ENCODE measurements at regions not wholly inside any gene's neighbourhood (a gene's known extent, or its start where the extent isn't known, plus 50 kb on each side); places are given as distances from the start of the nearest gene placed in this dataset.
"Not testable (repeated sequence)": the region's sequence is repeated elsewhere in the genome, so short reads cannot be mapped to it uniquely, and the experiment has no call there.

- DNase-seq (ENCODE audit: low read depth in 2 of 2) = no peak
These were observed 73.5 kb upstream of the MBNL1 start for GRCh38 chr3:152195206-152195605.

DNA sequence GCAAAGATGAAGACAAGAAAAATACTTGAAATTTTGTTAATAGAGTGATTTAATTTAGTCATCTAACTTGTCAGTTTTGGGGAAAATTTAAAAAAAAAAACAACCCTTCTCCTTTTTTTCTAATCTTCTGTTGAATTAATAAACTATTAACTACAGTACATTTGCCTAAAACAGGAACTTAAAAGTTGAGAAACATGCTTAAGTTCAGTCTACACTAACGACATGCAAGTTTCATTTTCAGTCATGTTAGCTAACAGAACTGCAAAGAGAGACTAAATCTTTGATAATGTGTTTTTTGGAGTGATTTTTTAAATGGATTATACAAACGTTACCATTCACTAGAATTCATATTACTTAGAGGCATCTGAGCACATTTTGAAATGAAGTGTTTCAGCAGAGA lies 71.9 kb upstream of the MBNL1 start:
- no peak for DNase-seq (ENCODE audit: low read depth in 2 of 2)

- no peak for DNase-seq (ENCODE audit: low read depth in 2 of 2)
These were observed 71.3 kb upstream of the MBNL1 start for GRCh38 chr3:152197451-152197850.

DNA sequence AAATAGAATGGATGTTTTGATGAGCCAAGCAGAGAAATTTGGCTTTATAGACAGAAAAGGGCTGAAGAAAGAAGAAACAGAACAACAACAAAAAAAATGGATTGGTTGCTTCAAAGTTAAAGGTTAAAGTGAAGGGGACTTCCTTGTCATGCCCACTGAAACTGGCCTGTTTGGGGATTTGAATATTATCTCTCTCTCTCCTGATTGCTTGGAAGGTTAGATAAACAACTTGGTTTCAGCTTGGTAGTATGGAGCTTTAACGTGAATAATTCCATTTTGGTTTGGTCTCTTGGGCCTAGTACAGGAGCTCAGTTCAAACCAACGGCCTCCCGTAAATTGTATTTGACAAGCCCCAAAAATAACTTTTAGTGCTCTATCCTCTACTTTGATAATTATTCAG lies 70.8 kb upstream of the MBNL1 start:
- no peak for DNase-seq (ENCODE audit: low read depth in 2 of 2)

GRCh38 chr3:152198665-152199064 lies 70.1 kb upstream of the MBNL1 start:
- no peak for DNase-seq (ENCODE audit: low read depth in 2 of 2)

- no peak for DNase-seq (ENCODE audit: low read depth in 2 of 2)
These were observed 69.5 kb upstream of the MBNL1 start for GRCh38 chr3:152199102-152199840.

GRCh38 chr3:152200476-152201420 lies 68.0 kb upstream of the MBNL1 start:
- DNase-seq (ENCODE audit: low read depth in 2 of 2) = no peak

DNA sequence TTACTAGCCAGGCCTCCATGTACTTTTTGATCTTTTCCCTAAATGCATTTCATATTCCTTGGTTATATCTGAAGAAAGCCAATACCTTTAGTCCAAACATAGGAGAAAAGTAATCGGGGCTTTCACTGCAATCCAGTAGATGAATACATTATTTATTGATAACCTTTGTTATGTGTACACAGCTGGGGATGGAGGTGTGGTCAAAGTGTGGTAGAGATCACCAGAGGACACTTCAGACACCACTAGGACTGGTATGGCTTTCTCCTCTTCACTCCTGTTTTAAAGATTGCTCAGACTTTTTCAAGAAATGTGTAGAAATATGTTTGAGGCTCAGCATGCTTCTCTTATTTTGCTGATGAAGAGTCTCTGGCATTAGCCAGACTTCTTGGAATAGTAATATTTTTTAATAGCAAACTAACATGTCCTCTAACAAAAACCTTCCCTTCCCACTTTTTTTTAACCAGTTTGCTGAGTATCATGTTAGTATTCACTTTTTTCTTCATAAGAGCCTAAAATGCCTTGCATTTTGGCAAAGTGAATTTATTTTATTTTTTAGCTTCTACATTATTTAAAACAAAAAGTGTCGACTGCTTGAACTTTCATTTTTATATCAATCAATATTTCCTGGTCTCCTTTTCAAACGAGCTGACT lies 65.6 kb upstream of the MBNL1 start:
- DNase-seq (ENCODE audit: low read depth in 2 of 2) = no peak

- no peak for DNase-seq (ENCODE audit: low read depth in 2 of 2)
These were observed 65.1 kb upstream of the MBNL1 start for GRCh38 chr3:152203652-152204051.

DNA sequence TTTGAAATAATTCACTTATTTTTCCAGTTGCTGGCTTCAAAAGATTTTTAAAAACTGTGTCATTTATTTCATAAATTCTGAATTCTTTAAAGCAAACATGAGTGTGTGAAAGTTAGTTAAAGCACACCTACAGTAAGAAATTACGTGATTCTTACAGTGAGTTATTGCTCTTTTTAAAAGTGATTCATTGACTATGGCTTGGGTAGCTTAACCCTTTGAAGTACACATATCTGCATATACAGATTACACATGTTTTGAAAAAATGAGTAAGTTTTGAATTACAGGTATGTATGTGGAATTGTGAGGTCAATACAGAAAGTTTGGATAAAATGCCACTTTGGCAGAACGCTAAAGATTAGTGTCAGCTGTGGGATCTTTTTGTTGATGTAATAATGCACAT lies 64.5 kb upstream of the MBNL1 start:
- no peak for DNase-seq (ENCODE audit: low read depth in 2 of 2)

- DNase-seq (ENCODE audit: low read depth in 2 of 2) = no peak
These were observed 63.6 kb upstream of the MBNL1 start for GRCh38 chr3:152205097-152205593.

- no peak for DNase-seq (ENCODE audit: low read depth in 2 of 2)
These were observed 62.4 kb upstream of the MBNL1 start for GRCh38 chr3:152206243-152206760.

DNA sequence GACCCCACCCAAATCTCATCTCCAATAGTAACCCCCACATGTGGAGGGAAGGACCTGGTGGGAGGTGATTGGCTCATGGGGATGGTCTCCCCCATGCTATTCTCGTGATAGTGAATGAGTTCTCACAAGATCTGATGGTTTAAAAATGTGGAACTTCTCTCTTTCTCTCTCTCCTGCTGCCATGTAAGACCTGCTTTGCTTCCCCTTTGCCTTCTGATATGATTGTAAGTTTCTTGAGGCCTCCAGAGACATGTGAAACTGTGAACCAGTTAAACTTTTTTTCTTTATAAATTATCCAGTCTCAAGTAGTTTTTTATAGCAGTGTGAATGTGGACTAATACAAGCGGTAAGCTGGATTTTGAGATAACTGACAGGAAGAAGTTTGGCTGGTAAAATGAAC lies 60.3 kb upstream of the MBNL1 start:
- DNase-seq (ENCODE audit: low read depth in 2 of 2) = no peak

DNA sequence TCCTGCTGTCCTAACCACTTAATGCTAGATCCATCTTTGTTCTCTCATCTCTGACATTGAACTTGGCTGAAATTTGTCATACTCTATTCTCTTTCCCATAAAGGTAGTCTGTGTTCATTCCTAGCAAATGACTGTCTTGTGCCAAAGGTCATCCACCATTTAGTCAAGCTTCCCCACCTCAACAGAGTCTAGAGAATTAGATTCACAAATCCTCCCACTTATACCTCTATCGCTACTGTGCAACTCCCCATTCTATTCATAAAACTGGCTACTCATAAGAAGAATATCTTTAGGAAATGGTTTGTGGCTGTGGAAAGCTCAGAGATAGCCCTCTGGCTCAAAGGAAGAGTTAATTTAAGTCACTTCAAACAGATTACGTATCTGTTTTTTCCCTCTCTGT lies 59.7 kb upstream of the MBNL1 start:
- no peak for DNase-seq (ENCODE audit: low read depth in 2 of 2)

DNA sequence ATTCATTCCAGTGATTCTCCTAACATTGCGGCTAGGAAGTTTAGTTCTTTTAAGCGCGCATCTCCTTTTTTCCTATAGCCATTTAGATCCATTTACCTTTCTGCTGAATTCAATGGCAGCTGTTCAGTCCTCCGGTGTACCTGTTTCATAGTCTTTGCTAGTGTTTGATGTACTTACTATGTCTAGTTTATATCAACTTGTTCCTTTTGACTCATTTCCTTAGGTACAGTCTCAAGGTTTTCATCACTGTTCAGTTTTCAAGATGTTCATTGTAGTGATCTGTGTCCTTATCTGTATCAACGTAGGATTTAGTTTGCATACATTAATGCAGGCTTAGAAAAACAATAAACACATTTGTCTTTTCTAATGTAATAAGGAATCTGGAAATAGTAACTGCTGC lies 59.0 kb upstream of the MBNL1 start:
- DNase-seq (ENCODE audit: low read depth in 2 of 2) = no peak

DNA sequence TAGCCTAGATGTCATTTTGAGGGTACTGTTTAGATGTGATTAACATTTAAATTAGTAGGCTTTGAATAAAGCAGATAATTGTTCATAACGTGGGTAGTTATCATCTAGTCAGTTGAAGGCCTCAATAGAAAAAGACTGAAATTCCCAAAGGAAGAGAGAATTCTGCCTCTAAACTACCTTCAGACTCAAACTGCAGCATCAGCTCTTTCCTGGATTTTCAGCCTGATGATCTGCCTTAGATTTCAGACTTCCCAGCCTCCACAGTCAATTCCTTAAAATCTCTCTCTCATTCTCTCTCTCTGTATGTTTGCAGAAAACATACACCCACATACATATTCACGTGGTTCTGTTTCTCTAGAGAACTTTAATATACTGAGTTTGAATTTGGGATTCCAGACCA lies 58.0 kb upstream of the MBNL1 start:
- DNase-seq (ENCODE audit: low read depth in 2 of 2) = no peak

DNA sequence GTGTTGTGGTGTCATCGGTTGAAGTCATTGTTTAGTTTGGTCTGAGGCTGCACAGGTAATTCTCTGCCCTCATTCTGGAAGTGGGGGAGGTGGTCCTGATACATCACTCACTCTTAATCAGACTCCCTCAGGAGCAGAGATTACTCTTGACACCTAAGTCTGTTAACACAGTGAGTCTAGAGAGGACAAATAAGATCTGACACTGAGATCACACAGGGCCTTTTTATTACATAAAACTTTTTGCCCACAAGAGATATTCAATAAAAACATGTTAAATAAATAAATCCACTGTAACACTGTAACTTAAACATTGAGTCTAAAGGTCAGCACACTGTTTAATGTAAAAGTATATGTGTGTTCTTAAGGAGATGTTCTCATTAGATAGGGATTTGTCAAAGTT lies 57.1 kb upstream of the MBNL1 start:
- no peak for DNase-seq (ENCODE audit: low read depth in 2 of 2)

DNA sequence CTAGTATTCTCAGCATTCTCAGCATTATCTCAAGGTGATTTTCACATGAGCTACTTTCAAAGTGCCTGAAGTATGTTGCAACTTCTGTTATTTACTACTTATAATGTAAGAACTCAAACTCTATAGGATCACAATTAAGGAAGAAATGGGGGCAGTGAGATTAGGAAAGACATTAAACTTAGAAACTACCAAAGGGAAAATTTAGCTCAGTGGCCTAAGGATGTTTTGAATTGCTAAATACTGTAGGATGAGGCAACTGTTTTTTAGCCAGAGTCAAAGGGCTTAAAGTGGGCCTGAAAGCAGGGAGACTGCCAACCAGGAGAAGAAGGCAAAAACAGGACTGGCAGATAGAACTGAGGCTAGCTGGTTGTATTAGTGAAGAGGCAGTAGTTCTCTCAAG lies 55.5 kb upstream of the MBNL1 start:
- no peak for DNase-seq (ENCODE audit: low read depth in 2 of 2)

- DNase-seq (ENCODE audit: low read depth in 2 of 2) = no peak
These were observed 54.8 kb upstream of the MBNL1 start for GRCh38 chr3:152213938-152214337.

DNA sequence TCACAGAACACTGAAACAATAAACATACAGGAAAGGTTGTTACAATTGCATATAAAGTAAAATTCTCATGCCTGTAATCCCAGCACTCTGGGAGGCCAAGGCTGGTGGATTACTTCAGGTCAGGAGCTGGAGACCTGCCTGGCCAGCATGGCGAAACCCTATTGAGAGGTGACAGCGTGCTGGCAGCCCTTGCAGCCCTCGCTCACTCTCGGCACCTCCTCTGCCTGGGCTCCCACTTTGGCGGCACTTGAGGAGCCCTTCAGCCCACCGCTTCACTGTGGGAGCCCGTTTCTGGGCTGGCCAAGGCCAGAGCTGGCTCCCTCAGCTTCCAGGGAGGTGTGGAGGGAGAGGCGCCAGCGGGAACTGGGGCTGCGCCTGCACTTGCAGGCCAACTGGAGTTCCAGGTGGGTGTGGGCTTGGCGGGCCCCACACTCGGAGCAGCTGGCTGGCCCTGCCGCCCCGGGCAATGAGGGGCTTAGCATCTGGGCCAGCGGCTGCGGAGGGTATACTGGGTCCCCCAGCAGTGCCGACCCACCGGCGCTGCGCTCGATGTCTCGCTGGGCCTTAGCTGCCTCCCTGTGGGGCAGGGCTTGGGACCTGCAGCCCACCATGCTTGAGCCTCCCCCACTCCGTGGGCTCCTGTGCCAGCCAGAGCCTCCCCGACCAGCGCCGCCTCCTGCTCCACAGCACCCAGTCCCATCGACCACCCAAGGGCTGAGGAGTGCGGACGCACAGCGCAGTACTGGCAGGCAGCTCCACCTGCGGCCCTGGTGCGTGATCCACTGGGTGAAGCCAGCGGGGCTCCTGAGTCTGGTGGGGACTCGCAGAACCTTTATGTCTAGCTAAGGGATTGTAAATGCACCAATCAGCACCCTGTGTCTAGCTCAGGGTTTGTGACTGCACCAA lies 51.5 kb upstream of the MBNL1 start:
- not testable (repeated sequence) for DNase-seq (ENCODE audit: low read depth in 2 of 2)

- DNase-seq (ENCODE audit: low read depth in 2 of 2) = no peak
These were observed 50.1 kb upstream of the MBNL1 start for GRCh38 chr3:152218602-152219001.
